ENCODE measurements at regions not wholly inside any gene's neighbourhood (a gene's known extent, or its start where the extent isn't known, plus 50 kb on each side); places are given as distances from the start of the nearest gene placed in this dataset.
A peak's percentile ranks its signal among the peaks of the same experiment; 100 is the strongest.

DNA sequence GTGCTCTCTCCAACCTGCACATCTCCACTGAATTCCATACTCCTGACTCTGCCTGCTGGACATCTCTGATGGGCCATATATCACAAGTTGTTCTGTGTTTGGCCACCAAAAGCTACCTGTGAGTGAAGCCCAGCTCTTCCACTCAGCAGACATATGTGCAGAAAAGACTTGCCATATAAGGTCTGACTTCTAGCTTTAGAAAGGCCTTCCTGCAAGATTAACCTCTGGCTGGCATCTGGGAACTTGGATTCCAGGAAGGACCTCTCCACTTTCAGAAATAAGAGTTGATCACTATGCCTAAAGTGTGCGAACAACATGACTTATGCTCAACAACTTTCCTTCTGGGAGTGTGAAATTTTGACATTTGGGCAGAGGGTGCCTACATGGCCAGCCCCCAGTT, 113.7 kb downstream of the TNFAIP3 start:
- Histone ChIP-seq H3K4me1 (ENCODE audit: insufficient read depth, low read length, poor library complexity, severe bottlenecking) (peaks cover 11% of the 10 kb centered on the region), H3K79me2 (ENCODE audit: insufficient read depth, low read depth, low read length) (no peaks in the 10 kb centered on the region), H2AFZ (ENCODE audit: low read length) (no peak overlapping the region), H3K27ac (ENCODE audit: low read depth, low read length, poor library complexity, severe bottlenecking) (no peak overlapping the region), H3K36me3 (ENCODE audit: insufficient read depth, low read length) (no peaks in the 10 kb centered on the region), H3K9me3 (ENCODE audit: low read length) (no peaks in the 10 kb centered on the region), H3K4me3 (ENCODE audit: low read depth, low read length, poor library complexity, severe bottlenecking) (no peak overlapping the region), H3K4me2 (ENCODE audit: low read length) (no peak overlapping the region), H3K9me2 (ENCODE audit: insufficient read depth, low read length) (no peaks in the 10 kb centered on the region), H4K20me1 (ENCODE audit: insufficient read depth, low read length) (no peaks in the 10 kb centered on the region)
- POLR2A ChIA-PET, result interaction anchor here (1.0 kb wide), 1 partner anchor 273 kb away, joined by 3 read pairs; no protein-coding TSS in a partner anchor
- TF ChIP-seq, protein P1, sequence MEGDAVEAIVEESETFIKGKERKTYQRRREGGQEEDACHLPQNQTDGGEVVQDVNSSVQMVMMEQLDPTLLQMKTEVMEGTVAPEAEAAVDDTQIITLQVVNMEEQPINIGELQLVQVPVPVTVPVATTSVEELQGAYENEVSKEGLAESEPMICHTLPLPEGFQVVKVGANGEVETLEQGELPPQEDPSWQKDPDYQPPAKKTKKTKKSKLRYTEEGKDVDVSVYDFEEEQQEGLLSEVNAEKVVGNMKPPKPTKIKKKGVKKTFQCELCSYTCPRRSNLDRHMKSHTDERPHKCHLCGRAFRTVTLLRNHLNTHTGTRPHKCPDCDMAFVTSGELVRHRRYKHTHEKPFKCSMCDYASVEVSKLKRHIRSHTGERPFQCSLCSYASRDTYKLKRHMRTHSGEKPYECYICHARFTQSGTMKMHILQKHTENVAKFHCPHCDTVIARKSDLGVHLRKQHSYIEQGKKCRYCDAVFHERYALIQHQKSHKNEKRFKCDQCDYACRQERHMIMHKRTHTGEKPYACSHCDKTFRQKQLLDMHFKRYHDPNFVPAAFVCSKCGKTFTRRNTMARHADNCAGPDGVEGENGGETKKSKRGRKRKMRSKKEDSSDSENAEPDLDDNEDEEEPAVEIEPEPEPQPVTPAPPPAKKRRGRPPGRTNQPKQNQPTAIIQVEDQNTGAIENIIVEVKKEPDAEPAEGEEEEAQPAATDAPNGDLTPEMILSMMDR (conservative IDR thresholded peaks at IDR 0.05; ENCODE audit: low read length), result no peak
- no peak for TF ChIP-seq EZH2phosphoT487 (IDR thresholded peaks at IDR 0.05; ENCODE audit: borderline replicate concordance, low read depth, low read length)
- DNase-seq (ENCODE audit: low spot score), result no peak
- CTCF ChIA-PET (ENCODE audit: unreplicated experiment), result interaction anchor here (1.1 kb wide), 1 partner anchor 13 kb away, joined by 3 read pairs; no protein-coding TSS in a partner anchor
- BruUV-seq (replicated peaks), result no TSS peak
- intact Hi-C loops (cut with micrococcal nuclease; ENCODE audit: unreplicated experiment), result no loop called here

DNA sequence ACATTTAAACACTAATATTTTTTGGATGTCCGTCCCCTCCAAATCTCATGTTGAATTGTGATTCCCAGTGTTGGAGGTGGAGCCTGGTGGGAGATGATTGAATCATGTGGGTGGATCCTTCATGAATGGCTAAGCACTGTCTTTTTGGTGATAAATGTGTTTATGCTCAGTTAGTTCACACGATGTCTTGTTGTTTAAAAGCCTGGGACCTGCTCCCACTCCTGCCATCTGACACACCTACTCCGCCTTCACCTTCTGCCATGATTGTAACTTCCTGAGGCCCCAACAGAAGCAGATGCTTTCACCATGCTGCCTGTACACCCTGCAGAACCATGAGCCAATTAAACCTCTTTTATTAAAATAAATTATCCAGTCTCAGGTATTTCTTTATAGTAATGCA, 114.7 kb downstream of the TNFAIP3 start:
- Histone ChIP-seq H3K4me2 (ENCODE audit: low read length) (no peak overlapping the region), H4K20me1 (ENCODE audit: insufficient read depth, low read length) (no peaks in the 10 kb centered on the region), H3K9me3 (ENCODE audit: low read length) (no peaks in the 10 kb centered on the region), H3K27ac (ENCODE audit: low read depth, low read length, poor library complexity, severe bottlenecking) (no peak overlapping the region), H2AFZ (ENCODE audit: low read length) (no peak overlapping the region), H3K9me2 (ENCODE audit: insufficient read depth, low read length) (no peaks in the 10 kb centered on the region), H3K36me3 (ENCODE audit: insufficient read depth, low read length) (no peaks in the 10 kb centered on the region), H3K79me2 (ENCODE audit: insufficient read depth, low read depth, low read length) (no peaks in the 10 kb centered on the region), H3K4me3 (ENCODE audit: low read depth, low read length, poor library complexity, severe bottlenecking) (no peak overlapping the region), H3K4me1 (ENCODE audit: insufficient read depth, low read length, poor library complexity, severe bottlenecking) (peaks cover 7% of the 10 kb centered on the region)
- intact Hi-C loops (cut with micrococcal nuclease; ENCODE audit: unreplicated experiment), result no loop called here
- ChIA-PET POLR2A (interaction anchor here (0.6 to 1.0 kb wide), 2 partner anchors 19 to 441 kb away, joined by 3 to 4 read pairs; no protein-coding TSS in a partner anchor), CTCF (ENCODE audit: unreplicated experiment) (interaction anchor here (1.1 kb wide), 1 partner anchor 14 kb away, joined by 3 read pairs; no protein-coding TSS in a partner anchor)
- TF ChIP-seq, protein P1 (conservative IDR thresholded peaks at IDR 0.05; ENCODE audit: low read length), result no peak
- TF ChIP-seq EZH2phosphoT487 (IDR thresholded peaks at IDR 0.05; ENCODE audit: borderline replicate concordance, low read depth, low read length), result no peak
- no TSS peak for BruUV-seq (replicated peaks)
- DNase-seq (ENCODE audit: low spot score), result no peak

DNA sequence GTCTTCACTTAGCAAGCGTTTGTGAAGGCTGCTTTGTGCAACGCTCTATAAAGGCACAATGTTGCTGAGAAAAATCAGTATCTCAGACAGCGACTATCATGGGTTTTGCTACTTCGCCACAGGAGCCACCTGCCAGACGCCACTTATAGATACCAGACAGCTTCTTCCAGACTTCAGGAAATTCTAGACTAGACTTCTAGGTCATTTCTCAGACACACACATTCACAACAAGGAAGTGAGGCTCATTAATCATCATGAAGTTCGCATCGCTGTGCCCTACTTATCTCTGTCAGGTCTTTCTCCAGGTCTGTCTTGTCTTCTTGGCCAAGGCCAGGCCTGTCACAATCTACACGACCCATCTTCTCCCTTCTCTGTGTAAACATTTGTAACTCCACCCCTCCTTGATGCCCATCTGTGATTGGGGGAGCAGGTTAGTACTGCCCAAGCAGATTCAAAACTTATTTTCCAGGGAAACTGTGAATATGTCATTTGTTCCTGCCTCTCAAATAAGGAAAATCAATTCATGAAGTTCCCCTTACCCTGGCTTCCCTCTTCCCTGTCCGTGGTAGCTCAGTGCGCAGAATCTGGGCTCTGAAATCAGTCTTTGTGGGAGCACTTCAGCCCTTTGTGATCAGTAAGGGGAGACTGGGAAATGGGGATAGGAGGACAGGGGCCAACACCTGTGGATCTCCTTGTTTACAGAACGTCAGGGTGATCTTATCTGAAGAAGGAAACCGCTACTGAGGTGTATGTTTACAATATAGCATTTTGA, 115.5 kb downstream of the TNFAIP3 start:
- ChIA-PET POLR2A (interaction anchor here (1.0 kb wide), 1 partner anchor 20 kb away, joined by 3 read pairs; no protein-coding TSS in a partner anchor), CTCF (ENCODE audit: unreplicated experiment) (interaction anchor here (1.0 kb wide), 1 partner anchor 22 kb away, joined by 3 read pairs; no protein-coding TSS in a partner anchor)
- TF ChIP-seq, protein P1 (conservative IDR thresholded peaks at IDR 0.05; ENCODE audit: low read length), result no peak
- TF ChIP-seq EZH2phosphoT487 (IDR thresholded peaks at IDR 0.05; ENCODE audit: borderline replicate concordance, low read depth, low read length), result no peak
- BruUV-seq (replicated peaks), result no TSS peak
- no peak overlapping the region for H3K27ac ChIP-seq (ENCODE audit: low read depth, low read length, poor library complexity, severe bottlenecking)
- H3K4me3 ChIP-seq (ENCODE audit: low read depth, low read length, poor library complexity, severe bottlenecking), result no peak overlapping the region
- peak overlapping the region; percentile 21; the same call in 1 of the 2 replicates for H2AFZ ChIP-seq (ENCODE audit: low read length)
- peaks cover 7% of the 10 kb centered on the region for H3K4me1 ChIP-seq (ENCODE audit: insufficient read depth, low read length, poor library complexity, severe bottlenecking)
- no peaks in the 10 kb centered on the region for H3K79me2 ChIP-seq (ENCODE audit: insufficient read depth, low read depth, low read length)
- DNase-seq (ENCODE audit: low spot score), result no peak
- H4K20me1 ChIP-seq (ENCODE audit: insufficient read depth, low read length), result no peaks in the 10 kb centered on the region
- H3K36me3 ChIP-seq (ENCODE audit: insufficient read depth, low read length), result no peaks in the 10 kb centered on the region
- no peaks in the 10 kb centered on the region for H3K9me2 ChIP-seq (ENCODE audit: insufficient read depth, low read length)
- intact Hi-C loops (cut with micrococcal nuclease; ENCODE audit: unreplicated experiment), result no loop called here
- H3K4me2 ChIP-seq (ENCODE audit: low read length), result no peak overlapping the region
- H3K9me3 ChIP-seq (ENCODE audit: low read length), result no peaks in the 10 kb centered on the region

Data from OCI-LY7 (cell line).